DND-41 (cell line): ENCODE measurements at regions not wholly inside any gene's neighbourhood (a gene's known extent, or its start where the extent isn't known, plus 50 kb on each side); places are given as distances from the start of the nearest gene placed in this dataset.

Source experiments
- ATAC-seq: fragments of 200-7000 bp; cut with Tn5 transposase; 3 replicates; pipeline ENCODE4 v1.9.1; 2021; ENCODE audit warnings: low read depth; ENCODE audit not compliant: insufficient read depth
- DNase-seq: peaks from one replicate; pipeline ENCODE4 v3.0.0-alpha.2; 2020
- H2AFZ ChIP-seq: 2 replicates; pipeline ENCODE4 v1.6.0; 2012; ENCODE audit warnings: low read depth, low read length
- H3K27ac ChIP-seq: 2 replicates; pipeline ENCODE4 v1.5.1; 2012; ENCODE audit warnings: low read length, inconsistent platforms
- H3K27me3 ChIP-seq: fragments of 200-600 bp; sonication (generic); 2 replicates; pipeline ENCODE4 v1.6.0; 2012; ENCODE audit warnings: low read length, mild to moderate bottlenecking, inconsistent platforms; ENCODE audit not compliant: insufficient read depth, poor library complexity
- H3K36me3 ChIP-seq: 2 replicates; pipeline ENCODE4 v1.5.1; 2012; ENCODE audit warnings: low read length, inconsistent platforms; ENCODE audit not compliant: insufficient read depth
- H3K4me1 ChIP-seq: 2 replicates; pipeline ENCODE4 v1.5.1; 2012; ENCODE audit warnings: mild to moderate bottlenecking, low read length; ENCODE audit not compliant: insufficient read depth
- H3K4me2 ChIP-seq: 2 replicates; pipeline ENCODE4 v1.6.0; 2012; ENCODE audit warnings: mild to moderate bottlenecking, moderate library complexity, low read length, inconsistent platforms; ENCODE audit not compliant: insufficient read depth
- H3K4me3 ChIP-seq, 2 experiments: fragments of 200-600 bp in 1 of 2; shearing (Covaris generic) in 1 of 2; 2 replicates each; pipeline ENCODE4 v1.5.1; 2012 to 2016; ENCODE audit warnings: inconsistent platforms in 2 of 2, low read length in 2 of 2, mild to moderate bottlenecking in 2 of 2, low read depth in 1 of 2, moderate library complexity in 1 of 2
- H3K79me2 ChIP-seq: 2 replicates; pipeline ENCODE4 v1.6.0; 2012; ENCODE audit warnings: low read length, inconsistent platforms; ENCODE audit not compliant: insufficient read depth
- H3K9ac ChIP-seq: 2 replicates; pipeline ENCODE4 v1.6.0; 2012; ENCODE audit warnings: low read depth, mild to moderate bottlenecking, inconsistent platforms, low read length, moderate library complexity
- H3K9me3 ChIP-seq: 2 replicates; pipeline ENCODE4 v1.5.1; 2012; ENCODE audit warnings: low read length, moderate library complexity, mild to moderate bottlenecking, inconsistent platforms; ENCODE audit not compliant: insufficient read depth, severe bottlenecking
- H4K20me1 ChIP-seq: 2 replicates; pipeline ENCODE4 v1.6.0; 2012; ENCODE audit warnings: low read length; ENCODE audit not compliant: insufficient read depth
- EZH2 ChIP-seq: IDR thresholded peaks from 3 replicates; pipeline ENCODE4 v1.6.1; 2012; ENCODE audit warnings: borderline replicate concordance, low read depth, mild to moderate bottlenecking, moderate library complexity, low read length, inconsistent platforms; ENCODE audit not compliant: severe bottlenecking
- TF ChIP-seq, protein P1 (sequence below): IDR thresholded peaks from 2 replicates; pipeline ENCODE4 v1.5.1; 2012; ENCODE audit warnings: borderline replicate concordance, low read length, moderate library complexity, mild to moderate bottlenecking; ENCODE audit not compliant: poor library complexity, severe bottlenecking; ENCODE audit errors: extremely low read depth

DNA sequence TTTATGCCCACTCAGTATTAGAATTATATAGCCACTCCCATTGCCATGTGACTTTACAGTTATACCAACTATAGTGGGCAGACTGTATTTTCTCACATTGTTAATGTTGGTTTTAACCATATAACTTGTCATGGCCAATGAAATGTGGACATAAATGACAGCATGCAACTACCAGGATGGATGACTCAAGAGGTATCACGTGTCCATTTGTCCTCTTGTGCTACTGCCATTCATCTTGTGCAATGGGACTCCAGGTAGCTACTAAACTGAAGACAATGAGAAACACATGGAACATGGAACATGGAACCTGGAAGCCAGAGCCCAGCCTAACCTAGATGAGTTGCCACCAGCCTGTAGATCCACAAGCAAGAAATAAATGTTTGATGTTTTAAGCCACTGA, 242.7 kb upstream of the IPO5 start:
- Histone ChIP-seq H3K4me1 (no peaks in the 10 kb centered on the region), H3K27me3 (no peaks in the 10 kb centered on the region), H3K4me2 (no peak overlapping the region), H3K79me2 (no peaks in the 10 kb centered on the region), H3K9me3 (no peaks in the 10 kb centered on the region), H3K27ac (no peak overlapping the region), H3K4me3 (no peak overlapping the region), H3K9ac (no peak overlapping the region), H4K20me1 (no peaks in the 10 kb centered on the region), H2AFZ (no peak overlapping the region), H3K36me3 (no peaks in the 10 kb centered on the region)
- ATAC-seq (no peak), DNase-seq (no peak)
- no peak for TF ChIP-seq EZH2
- TF ChIP-seq, protein P1, sequence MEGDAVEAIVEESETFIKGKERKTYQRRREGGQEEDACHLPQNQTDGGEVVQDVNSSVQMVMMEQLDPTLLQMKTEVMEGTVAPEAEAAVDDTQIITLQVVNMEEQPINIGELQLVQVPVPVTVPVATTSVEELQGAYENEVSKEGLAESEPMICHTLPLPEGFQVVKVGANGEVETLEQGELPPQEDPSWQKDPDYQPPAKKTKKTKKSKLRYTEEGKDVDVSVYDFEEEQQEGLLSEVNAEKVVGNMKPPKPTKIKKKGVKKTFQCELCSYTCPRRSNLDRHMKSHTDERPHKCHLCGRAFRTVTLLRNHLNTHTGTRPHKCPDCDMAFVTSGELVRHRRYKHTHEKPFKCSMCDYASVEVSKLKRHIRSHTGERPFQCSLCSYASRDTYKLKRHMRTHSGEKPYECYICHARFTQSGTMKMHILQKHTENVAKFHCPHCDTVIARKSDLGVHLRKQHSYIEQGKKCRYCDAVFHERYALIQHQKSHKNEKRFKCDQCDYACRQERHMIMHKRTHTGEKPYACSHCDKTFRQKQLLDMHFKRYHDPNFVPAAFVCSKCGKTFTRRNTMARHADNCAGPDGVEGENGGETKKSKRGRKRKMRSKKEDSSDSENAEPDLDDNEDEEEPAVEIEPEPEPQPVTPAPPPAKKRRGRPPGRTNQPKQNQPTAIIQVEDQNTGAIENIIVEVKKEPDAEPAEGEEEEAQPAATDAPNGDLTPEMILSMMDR = no peak

DNA sequence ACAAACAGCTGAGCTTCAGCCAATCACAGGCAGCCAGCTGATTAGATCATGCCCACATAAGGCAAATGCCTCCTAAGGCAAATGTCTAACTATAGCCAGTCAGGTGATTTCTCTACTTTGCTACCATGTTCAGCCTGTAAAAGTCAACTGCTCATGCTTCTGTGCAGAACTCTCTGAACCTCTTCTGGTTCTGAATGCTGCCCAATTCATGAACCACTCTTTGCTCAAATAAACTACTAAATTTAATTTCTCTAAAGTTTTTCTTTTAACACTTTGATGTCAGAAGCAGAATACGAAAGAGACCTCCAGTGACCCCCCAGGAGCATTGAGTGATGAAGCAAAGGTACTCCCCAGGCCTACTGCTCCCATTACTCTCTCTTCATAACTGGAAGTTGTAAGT, 240.7 kb upstream of the IPO5 start:
- Histone ChIP-seq H4K20me1 (no peaks in the 10 kb centered on the region), H2AFZ (no peak overlapping the region), H3K4me3 (no peak overlapping the region), H3K9ac (no peak overlapping the region), H3K27me3 (no peaks in the 10 kb centered on the region), H3K27ac (no peak overlapping the region), H3K79me2 (no peaks in the 10 kb centered on the region), H3K9me3 (no peaks in the 10 kb centered on the region), H3K36me3 (no peaks in the 10 kb centered on the region), H3K4me2 (no peak overlapping the region), H3K4me1 (no peaks in the 10 kb centered on the region)
- ATAC-seq (no peak), DNase-seq (no peak)
- TF ChIP-seq, protein P1 = no peak
- TF ChIP-seq EZH2 = no peak

DNA sequence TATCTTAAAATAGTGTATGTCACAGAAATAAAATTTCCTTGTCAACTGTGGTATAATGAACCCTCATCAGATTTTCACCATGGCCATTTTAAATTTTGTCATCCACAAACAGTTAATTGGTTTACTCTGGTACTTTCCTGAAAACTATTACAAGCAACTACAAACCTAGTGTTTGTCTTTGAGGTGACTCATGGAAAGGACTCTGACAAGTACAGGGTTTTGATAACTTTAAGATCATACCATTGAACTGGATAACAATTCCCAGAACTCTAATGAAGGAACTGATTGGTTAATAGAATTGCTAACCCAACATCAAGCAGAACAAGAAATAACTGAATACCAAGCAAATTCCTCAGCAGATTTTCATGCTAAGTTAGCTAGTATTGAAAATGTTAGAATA, 237.7 kb upstream of the IPO5 start:
- Histone ChIP-seq H3K4me3 (no peak overlapping the region), H3K9me3 (no peaks in the 10 kb centered on the region), H3K4me1 (no peaks in the 10 kb centered on the region), H3K79me2 (no peaks in the 10 kb centered on the region), H3K27ac (no peak overlapping the region), H3K36me3 (no peaks in the 10 kb centered on the region), H3K27me3 (no peaks in the 10 kb centered on the region), H3K4me2 (no peak overlapping the region), H2AFZ (no peak overlapping the region), H4K20me1 (no peaks in the 10 kb centered on the region), H3K9ac (no peak overlapping the region)
- TF ChIP-seq EZH2 = no peak
- no peak for DNase-seq
- ATAC-seq = no peak

DNA sequence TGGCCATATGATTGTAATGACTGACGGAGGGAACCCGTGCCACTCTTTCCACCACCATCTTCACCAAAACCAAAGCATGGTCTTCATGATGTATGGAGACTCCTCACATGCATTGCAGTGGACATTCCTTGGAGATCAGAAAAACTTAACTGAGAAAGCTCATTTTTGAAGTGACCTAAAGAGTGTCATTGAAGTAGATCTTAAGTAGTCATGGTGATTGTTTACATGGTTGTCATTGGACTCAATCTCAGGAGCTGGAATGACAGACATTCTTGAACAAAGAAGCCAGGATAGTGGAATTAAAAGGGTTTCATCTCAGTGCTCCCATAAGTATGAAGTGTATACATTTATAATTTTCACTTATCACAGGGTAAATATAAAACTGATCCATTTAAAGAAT, 236.7 kb upstream of the IPO5 start:
- H3K4me3 ChIP-seq = no peak overlapping the region
- no peak overlapping the region for H3K27ac ChIP-seq
- TF ChIP-seq EZH2 = no peak
- TF ChIP-seq, protein P1 = no peak
- no peaks in the 10 kb centered on the region for H3K9me3 ChIP-seq
- H3K36me3 ChIP-seq = no peaks in the 10 kb centered on the region
- no peak overlapping the region for H3K9ac ChIP-seq
- H3K27me3 ChIP-seq = no peaks in the 10 kb centered on the region
- no peak overlapping the region for H3K4me2 ChIP-seq
- no peak for ATAC-seq
- no peaks in the 10 kb centered on the region for H3K4me1 ChIP-seq
- H3K79me2 ChIP-seq = no peaks in the 10 kb centered on the region
- H2AFZ ChIP-seq = no peak overlapping the region
- H4K20me1 ChIP-seq = no peaks in the 10 kb centered on the region
- DNase-seq = no peak
